ENCODE measurements at regions not wholly inside any gene's neighbourhood (a gene's known extent, or its start where the extent isn't known, plus 50 kb on each side); places are given as distances from the start of the nearest gene placed in this dataset.

GRCh38 chr2:238580486-238580885, 153.8 kb downstream of the ASB1 start:
- no peak for TF ChIP-seq CTCF (IDR thresholded peaks at IDR 0.05)
- TF ChIP-seq REST (IDR thresholded peaks at IDR 0.05; ENCODE audit: insufficient read depth in 1 of 2, low read depth in 2 of 2, low read length in 1 of 2), result no peak
- TF ChIP-seq POLR2AphosphoS5 (IDR thresholded peaks at IDR 0.05; ENCODE audit: low read depth, low read length), result no peak
